Uterus (tissue), 3 donors: ENCODE measurements at regions not wholly inside any gene's neighbourhood (a gene's known extent, or its start where the extent isn't known, plus 50 kb on each side); places are given as distances from the start of the nearest gene placed in this dataset.

Experiments
- DNase-seq, 2 donors: peaks; one replicate each; pipeline ENCODE4 v3.0.0-alpha.2; 2019 to 2020
- H3K27ac ChIP-seq, 2 donors: fragments of 200-600 bp; sonication (generic); 1 replicate in 1 of 2; 2 replicates in 1 of 2; pipeline ENCODE4 v1.5.1; 2016 to 2018
- H3K27me3 ChIP-seq, 2 donors: fragments of 200-600 bp; sonication (generic); one replicate each; pipeline ENCODE4 v1.5.1; 2018 to 2019; ENCODE audit warnings: control low read depth in 1 of 2
- H3K36me3 ChIP-seq, 2 donors: fragments of 200-600 bp; sonication (generic); one replicate each; pipeline ENCODE4 v1.5.1; 2019; ENCODE audit warnings: control low read depth in 1 of 2
- H3K4me1 ChIP-seq, 2 donors: fragments of 200-600 bp; sonication (generic); one replicate each; pipeline ENCODE4 v1.5.1; 2018 to 2019; ENCODE audit warnings: control low read depth in 1 of 2
- H3K4me3 ChIP-seq, 2 donors: fragments of 200-600 bp; sonication (generic); 1 replicate in 1 of 2; 2 replicates in 1 of 2; pipeline ENCODE4 v1.5.1; 2018 to 2019; ENCODE audit warnings: mild to moderate bottlenecking in 1 of 2
- H3K9me3 ChIP-seq, 2 donors: fragments of 200-600 bp; sonication (generic); one replicate each; pipeline ENCODE4 v1.5.1; 2019; ENCODE audit warnings: control low read depth in 1 of 2
- CTCF ChIP-seq, 4 experiments: fragments of 200-600 bp in 2 of 4; fragments of 450-650 bp in 2 of 4; sonication (generic) in 2 of 4; IDR thresholded peaks; one replicate each; pipeline ENCODE4 v1.5.1; 2016 to 2019; ENCODE audit warnings: antibody characterized with exemption in 4 of 4, mild to moderate bottlenecking in 2 of 4, moderate library complexity in 1 of 4
- POLR2A ChIP-seq, 2 donors: fragments of 450-650 bp; IDR thresholded peaks; one replicate each; pipeline ENCODE4 v1.6.1; 2016; ENCODE audit warnings: antibody characterized with exemption in 2 of 2, mild to moderate bottlenecking in 1 of 2, moderate library complexity in 1 of 2
- intact Hi-C: fragments of 100-400 bp; cut with DNase I; formaldehyde crosslinking; loops from one replicate; pipeline ENCODE4 v1.15.1; 2023; ENCODE audit warnings: low total_unique reads
- donor health status: DM: yes; HTN: yes; CAD: no.

DNA sequence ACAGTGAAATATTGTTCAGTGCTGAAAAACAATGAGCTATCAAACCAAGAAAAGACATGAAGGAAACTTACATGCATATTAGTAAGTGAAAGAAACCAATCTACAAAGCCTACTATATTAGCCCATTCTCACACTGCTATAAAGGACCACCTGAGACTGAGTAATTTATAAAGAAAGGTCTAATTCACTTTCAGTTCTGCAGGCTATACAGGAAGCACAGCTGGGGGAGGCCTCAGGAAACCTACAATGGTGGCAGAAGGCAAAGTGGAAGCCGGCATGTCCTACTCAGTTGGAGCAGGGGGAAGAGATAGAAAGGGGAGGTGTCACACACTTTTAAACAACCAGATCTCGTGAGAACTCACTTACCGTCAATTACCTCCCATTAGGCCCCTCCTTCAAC lies 232.1 kb downstream of the TMX3 start:
- Histone ChIP-seq H3K27ac (no peak overlapping the region), H3K36me3 (no peaks in the 10 kb centered on the region), H3K27me3 (no peaks in the 10 kb centered on the region), H3K4me1 (no peaks in the 10 kb centered on the region), H3K9me3 (no peaks in the 10 kb centered on the region), H3K4me3 (no peak overlapping the region)
- no peak for TF ChIP-seq POLR2A (IDR thresholded peaks at IDR 0.05)
- no peak for TF ChIP-seq CTCF (IDR thresholded peaks at IDR 0.05)
- intact Hi-C loops = no loop called here
- no peak for DNase-seq

DNA sequence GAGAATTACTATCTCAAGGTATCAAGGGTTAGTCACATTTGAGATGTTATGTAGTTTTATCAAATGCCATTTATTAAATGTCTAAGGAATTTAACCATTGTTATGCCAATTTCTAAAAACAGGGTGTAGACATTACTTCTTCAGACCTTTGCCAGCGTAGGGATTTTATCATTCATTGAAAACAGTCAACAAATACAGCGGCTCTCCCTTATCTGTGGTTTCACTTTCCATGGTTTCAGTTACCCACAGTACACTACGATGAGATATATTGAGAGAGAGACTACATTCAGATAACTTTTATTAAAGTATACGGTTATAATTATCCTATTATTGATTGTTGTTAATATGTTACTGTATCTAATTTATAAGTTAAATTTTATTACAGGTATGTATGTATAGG lies 234.7 kb downstream of the TMX3 start:
- H3K27me3 ChIP-seq = no peaks in the 10 kb centered on the region
- intact Hi-C loops = no loop called here
- TF ChIP-seq POLR2A (IDR thresholded peaks at IDR 0.05) = no peak
- TF ChIP-seq CTCF (IDR thresholded peaks at IDR 0.05) = no peak

DNA sequence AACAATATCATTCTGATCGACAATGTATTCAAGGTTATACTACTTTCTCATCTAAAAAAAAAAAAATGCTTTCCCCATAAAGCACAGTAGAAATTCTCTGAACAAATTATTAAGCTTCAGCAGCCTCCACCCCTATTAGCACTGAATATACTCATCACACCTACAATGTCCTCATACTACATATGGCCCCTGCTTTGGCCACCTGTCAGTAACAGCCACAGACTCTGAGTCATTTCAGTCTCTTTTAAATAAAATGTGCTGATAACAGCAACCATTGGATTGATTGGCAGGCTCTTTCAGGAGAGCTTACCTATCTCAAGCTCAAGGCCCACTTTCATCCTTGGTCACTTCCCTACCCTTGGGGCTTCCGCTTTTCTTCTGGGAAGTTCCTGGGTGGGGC lies 236.7 kb downstream of the TMX3 start:
- Histone ChIP-seq H3K9me3 (no peaks in the 10 kb centered on the region), H3K4me1 (no peaks in the 10 kb centered on the region), H3K4me3 (no peak overlapping the region), H3K27ac (no peak overlapping the region), H3K36me3 (no peaks in the 10 kb centered on the region), H3K27me3 (no peaks in the 10 kb centered on the region)
- intact Hi-C loops = no loop called here
- no peak for DNase-seq
- TF ChIP-seq POLR2A (IDR thresholded peaks at IDR 0.05) = no peak
- TF ChIP-seq CTCF (IDR thresholded peaks at IDR 0.05) = no peak

More for the DNA sequence above, 234.7 kb downstream of the TMX3 start:
- DNase-seq = no peak
- Histone ChIP-seq H3K4me3 (no peak overlapping the region), H3K36me3 (no peaks in the 10 kb centered on the region), H3K4me1 (no peaks in the 10 kb centered on the region), H3K27ac (no peak overlapping the region), H3K9me3 (no peaks in the 10 kb centered on the region)

DNA sequence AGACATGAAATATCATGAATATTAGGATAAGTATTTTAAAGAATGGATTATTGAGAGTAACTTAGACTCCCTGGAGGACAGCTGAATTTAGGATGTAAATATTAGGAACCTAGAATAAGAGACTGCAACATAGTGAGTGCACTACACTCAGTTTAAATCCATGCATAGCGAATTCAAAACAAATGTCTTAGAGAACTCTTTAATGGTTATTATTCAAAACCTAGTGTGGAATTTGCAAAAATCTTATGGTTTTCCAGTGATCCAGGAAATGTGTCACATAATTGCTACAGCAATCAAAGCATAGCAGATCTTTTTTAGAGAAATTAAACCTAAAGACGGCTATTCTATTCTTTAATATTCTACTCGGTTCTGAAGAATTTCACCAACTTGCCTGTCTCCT lies 239.0 kb downstream of the TMX3 start:
- DNase-seq = no peak
- Histone ChIP-seq H3K4me3 (no peak overlapping the region), H3K27me3 (no peaks in the 10 kb centered on the region), H3K9me3 (no peaks in the 10 kb centered on the region), H3K27ac (no peak overlapping the region), H3K4me1 (no peaks in the 10 kb centered on the region), H3K36me3 (no peaks in the 10 kb centered on the region)
- intact Hi-C loops = no loop called here
- no peak for TF ChIP-seq CTCF (IDR thresholded peaks at IDR 0.05)
- no peak for TF ChIP-seq POLR2A (IDR thresholded peaks at IDR 0.05)

DNA sequence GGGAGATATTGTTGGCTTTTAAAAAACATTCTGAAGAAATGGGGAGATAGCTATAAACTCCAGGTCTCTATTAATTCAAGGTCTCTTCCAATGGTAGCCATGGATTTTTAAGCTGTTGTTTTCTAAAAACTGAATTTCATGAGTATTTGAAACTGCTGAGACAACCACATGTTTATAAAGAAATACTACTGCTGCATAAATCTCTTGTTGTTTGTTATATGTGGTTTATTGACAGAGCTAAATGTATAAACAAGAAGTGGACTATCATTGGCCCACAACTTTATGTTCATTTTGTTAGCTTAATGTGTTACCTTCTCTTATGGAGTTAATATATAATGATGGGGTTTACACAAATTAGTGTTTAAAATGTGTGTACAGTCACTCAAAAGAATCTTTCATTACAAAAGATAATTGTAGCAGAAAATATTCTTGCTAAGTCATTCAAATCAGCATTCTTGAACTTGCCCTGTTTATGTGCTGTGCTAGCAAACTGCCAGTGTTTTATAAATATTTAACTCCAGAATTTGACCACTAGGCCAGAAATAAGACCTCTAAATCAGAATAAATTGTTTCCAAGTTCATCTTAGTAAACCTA lies 242.1 kb downstream of the TMX3 start:
- no peak for TF ChIP-seq POLR2A (IDR thresholded peaks at IDR 0.05)
- TF ChIP-seq CTCF (IDR thresholded peaks at IDR 0.05) = no peak
- H3K4me1 ChIP-seq = no peaks in the 10 kb centered on the region
- H3K4me3 ChIP-seq = no peak overlapping the region
- DNase-seq = no peak
- no peaks in the 10 kb centered on the region for H3K36me3 ChIP-seq
- H3K27ac ChIP-seq = no peak overlapping the region
- H3K27me3 ChIP-seq = no peaks in the 10 kb centered on the region
- H3K9me3 ChIP-seq = no peaks in the 10 kb centered on the region
- intact Hi-C loops = no loop called here
